ENCODE measurements at regions not wholly inside any gene's neighbourhood (a gene's known extent, or its start where the extent isn't known, plus 50 kb on each side); places are given as distances from the start of the nearest gene placed in this dataset.

GRCh38 chr10:42421812-42422211 lies 216.6 kb downstream of the ZNF33B start:
- no peak for TF ChIP-seq CTCF (IDR thresholded peaks at IDR 0.05)
- no peak for TF ChIP-seq POLR2A (IDR thresholded peaks at IDR 0.05)

Measured in breast epithelium (tissue), 3 donors.